ENCODE measurements at regions not wholly inside any gene's neighbourhood (a gene's known extent, or its start where the extent isn't known, plus 50 kb on each side); places are given as distances from the start of the nearest gene placed in this dataset.
"Not testable (repeated sequence)": the region's sequence is repeated elsewhere in the genome, so short reads cannot be mapped to it uniquely, and the experiment has no call there.

- no peaks in the 10 kb centered on the region for H3K4me1 ChIP-seq (ENCODE audit: control insufficient read depth, low read length)
- H3K4me2 ChIP-seq (ENCODE audit: low read length): no peak overlapping the region
- H3K36me3 ChIP-seq (ENCODE audit: control insufficient read depth, low read length): no peaks in the 10 kb centered on the region
- H3K9me2 ChIP-seq (replicated peaks; ENCODE audit: control insufficient read depth, low read length): no peaks in the 10 kb centered on the region
- H3K9me3 ChIP-seq (ENCODE audit: control insufficient read depth, insufficient read depth, low read length): no peaks in the 10 kb centered on the region
- H3F3A ChIP-seq (ENCODE audit: control insufficient read depth, insufficient read depth): no peaks in the 10 kb centered on the region
- H3K4me3 ChIP-seq (ENCODE audit: low read length): no peak overlapping the region
- H3K79me2 ChIP-seq (ENCODE audit: control insufficient read depth, low read length): no peaks in the 10 kb centered on the region
- H3K27me3 ChIP-seq (ENCODE audit: control insufficient read depth, low read length): no peaks in the 10 kb centered on the region
- TF ChIP-seq EZH2phosphoT487 (IDR thresholded peaks at IDR 0.05; ENCODE audit: borderline replicate concordance, low read length): no peak
- TF ChIP-seq CTCF (IDR thresholded peaks at IDR 0.05; ENCODE audit: low read depth, low read length, poor library complexity, severe bottlenecking): no peak
- no peaks in the 10 kb centered on the region for H4K20me1 ChIP-seq (ENCODE audit: control insufficient read depth, insufficient read depth, low read depth, low read length)
- H3K27ac ChIP-seq (ENCODE audit: low read depth, low read length): no peak overlapping the region
Measured at GRCh38 chr9:29233193-29233592, 1659.9 kb upstream of the C9orf72 start.

- no peaks in the 10 kb centered on the region for H3K79me2 ChIP-seq (ENCODE audit: control insufficient read depth, low read length)
- no peaks in the 10 kb centered on the region for H3F3A ChIP-seq (ENCODE audit: control insufficient read depth, insufficient read depth)
- no peaks in the 10 kb centered on the region for H3K27me3 ChIP-seq (ENCODE audit: control insufficient read depth, low read length)
- no peak for TF ChIP-seq EZH2phosphoT487 (IDR thresholded peaks at IDR 0.05; ENCODE audit: borderline replicate concordance, low read length)
- no peaks in the 10 kb centered on the region for H4K20me1 ChIP-seq (ENCODE audit: control insufficient read depth, insufficient read depth, low read depth, low read length)
- H3K27ac ChIP-seq (ENCODE audit: low read depth, low read length): no peak overlapping the region
- no peaks in the 10 kb centered on the region for H3K4me1 ChIP-seq (ENCODE audit: control insufficient read depth, low read length)
- H3K4me3 ChIP-seq (ENCODE audit: low read length): no peak overlapping the region
- H3K36me3 ChIP-seq (ENCODE audit: control insufficient read depth, low read length): no peaks in the 10 kb centered on the region
- H3K9me3 ChIP-seq (ENCODE audit: control insufficient read depth, insufficient read depth, low read length): no peaks in the 10 kb centered on the region
- H3K4me2 ChIP-seq (ENCODE audit: low read length): no peak overlapping the region
- no peaks in the 10 kb centered on the region for H3K9me2 ChIP-seq (replicated peaks; ENCODE audit: control insufficient read depth, low read length)
Measured at GRCh38 chr9:29241320-29241719, 1668.0 kb upstream of the C9orf72 start.

- Histone ChIP-seq H3K79me2 (ENCODE audit: control insufficient read depth, low read length) (no peaks in the 10 kb centered on the region), H3K4me1 (ENCODE audit: control insufficient read depth, low read length) (no peaks in the 10 kb centered on the region), H3K4me3 (ENCODE audit: low read length) (no peak overlapping the region), H3F3A (ENCODE audit: control insufficient read depth, insufficient read depth) (no peaks in the 10 kb centered on the region), H3K27me3 (ENCODE audit: control insufficient read depth, low read length) (no peaks in the 10 kb centered on the region), H4K20me1 (ENCODE audit: control insufficient read depth, insufficient read depth, low read depth, low read length) (no peaks in the 10 kb centered on the region), H3K9me3 (ENCODE audit: control insufficient read depth, insufficient read depth, low read length) (no peaks in the 10 kb centered on the region), H3K9me2 (replicated peaks; ENCODE audit: control insufficient read depth, low read length) (no peaks in the 10 kb centered on the region), H3K27ac (ENCODE audit: low read depth, low read length) (no peak overlapping the region), H3K4me2 (ENCODE audit: low read length) (no peak overlapping the region), H3K36me3 (ENCODE audit: control insufficient read depth, low read length) (no peaks in the 10 kb centered on the region)
- TF ChIP-seq CTCF (IDR thresholded peaks at IDR 0.05; ENCODE audit: low read depth, low read length, poor library complexity, severe bottlenecking) (no peak), EZH2phosphoT487 (IDR thresholded peaks at IDR 0.05; ENCODE audit: borderline replicate concordance, low read length) (no peak)
Measured at GRCh38 chr9:29245351-29245750, 1672.1 kb upstream of the C9orf72 start.

GRCh38 chr9:29270400-29270799, 1697.1 kb upstream of the C9orf72 start:
- not testable (repeated sequence) for H3K27me3 ChIP-seq (ENCODE audit: control insufficient read depth, low read length); H3K4me2 ChIP-seq (ENCODE audit: low read length); H3K9me2 ChIP-seq (replicated peaks; ENCODE audit: control insufficient read depth, low read length); H3K36me3 ChIP-seq (ENCODE audit: control insufficient read depth, low read length); H3K27ac ChIP-seq (ENCODE audit: low read depth, low read length); H3F3A ChIP-seq (ENCODE audit: control insufficient read depth, insufficient read depth); H3K9me3 ChIP-seq (ENCODE audit: control insufficient read depth, insufficient read depth, low read length); H3K4me1 ChIP-seq (ENCODE audit: control insufficient read depth, low read length); H4K20me1 ChIP-seq (ENCODE audit: control insufficient read depth, insufficient read depth, low read depth, low read length); H3K4me3 ChIP-seq (ENCODE audit: low read length); H3K79me2 ChIP-seq (ENCODE audit: control insufficient read depth, low read length)

All from DOHH2 (cell line).